HEK293 (cell line): ENCODE measurements at regions not wholly inside any gene's neighbourhood (a gene's known extent, or its start where the extent isn't known, plus 50 kb on each side); places are given as distances from the start of the nearest gene placed in this dataset.

ENCODE experiments used
- BCL11A ChIP-seq: fragments of 450-650 bp; formaldehyde crosslinking; IDR thresholded peaks from 2 replicates; pipeline ENCODE4 v1.5.1; 2016; ENCODE audit warnings: low read depth, missing biosample characterization, missing genetic modification characterization
- IKZF3 ChIP-seq: fragments of 450-650 bp; IDR thresholded peaks from 2 replicates; pipeline ENCODE4 v1.5.0; 2018; ENCODE audit warnings: missing biosample characterization, mild to moderate bottlenecking, missing genetic modification characterization, moderate library complexity
- SP7 ChIP-seq: fragments of 450-650 bp; formaldehyde crosslinking; IDR thresholded peaks from 2 replicates; pipeline ENCODE4 v1.5.1; 2016; ENCODE audit warnings: missing biosample characterization, missing genetic modification characterization
- TRIM28 ChIP-seq: IDR thresholded peaks from 2 replicates; pipeline ENCODE4 v1.6.1; 2011; ENCODE audit warnings: low read length, control low read depth, borderline replicate concordance
- ZBTB48 ChIP-seq: fragments of 450-650 bp; formaldehyde crosslinking; IDR thresholded peaks from 2 replicates; pipeline ENCODE4 v1.5.1; 2016; ENCODE audit warnings: missing biosample characterization, missing genetic modification characterization
- ZNF174 ChIP-seq: fragments of 450-650 bp; formaldehyde crosslinking; IDR thresholded peaks from 2 replicates; pipeline ENCODE4 v1.5.0; 2017; ENCODE audit warnings: missing biosample characterization, mild to moderate bottlenecking, missing genetic modification characterization
- ZNF560 ChIP-seq: fragments of 450-650 bp; formaldehyde crosslinking; IDR thresholded peaks from 2 replicates; pipeline ENCODE4 v1.5.1; 2017; ENCODE audit warnings: missing biosample characterization, missing genetic modification characterization, borderline replicate concordance
- TF ChIP-seq, protein P1 (sequence below): fragments of 450-650 bp; formaldehyde crosslinking; IDR thresholded peaks from 2 replicates; pipeline ENCODE4 v1.5.1; 2016; ENCODE audit warnings: missing biosample characterization, missing genetic modification characterization
- TF ChIP-seq, protein P2 (sequence below): fragments of 450-650 bp; formaldehyde crosslinking; IDR thresholded peaks from 2 replicates; pipeline ENCODE4 v1.5.1; 2016; ENCODE audit warnings: missing biosample characterization, missing genetic modification characterization
- TF ChIP-seq, protein P3 (sequence below): fragments of 450-650 bp; formaldehyde crosslinking; IDR thresholded peaks from 2 replicates; pipeline ENCODE4 v1.5.1; 2016; ENCODE audit warnings: missing biosample characterization, missing genetic modification characterization
- TF ChIP-seq, protein P4 (sequence below): sonication (generic); formaldehyde crosslinking; IDR thresholded peaks from 2 replicates; pipeline ENCODE4 v1.8.1; 2022; ENCODE audit warnings: mild to moderate bottlenecking, moderate library complexity, missing genetic modification reagents
- TF ChIP-seq, protein P5 (sequence below): fragments of 450-650 bp; formaldehyde crosslinking; optimal IDR thresholded peaks from 2 replicates; pipeline ENCODE3; 2016; ENCODE audit warnings: missing biosample characterization, mild to moderate bottlenecking, missing genetic modification characterization
- TF ChIP-seq, protein P6 (sequence below): fragments of 450-650 bp; formaldehyde crosslinking; IDR thresholded peaks from 2 replicates; pipeline ENCODE4 v1.5.1; 2016; ENCODE audit warnings: missing biosample characterization, missing genetic modification characterization

DNA sequence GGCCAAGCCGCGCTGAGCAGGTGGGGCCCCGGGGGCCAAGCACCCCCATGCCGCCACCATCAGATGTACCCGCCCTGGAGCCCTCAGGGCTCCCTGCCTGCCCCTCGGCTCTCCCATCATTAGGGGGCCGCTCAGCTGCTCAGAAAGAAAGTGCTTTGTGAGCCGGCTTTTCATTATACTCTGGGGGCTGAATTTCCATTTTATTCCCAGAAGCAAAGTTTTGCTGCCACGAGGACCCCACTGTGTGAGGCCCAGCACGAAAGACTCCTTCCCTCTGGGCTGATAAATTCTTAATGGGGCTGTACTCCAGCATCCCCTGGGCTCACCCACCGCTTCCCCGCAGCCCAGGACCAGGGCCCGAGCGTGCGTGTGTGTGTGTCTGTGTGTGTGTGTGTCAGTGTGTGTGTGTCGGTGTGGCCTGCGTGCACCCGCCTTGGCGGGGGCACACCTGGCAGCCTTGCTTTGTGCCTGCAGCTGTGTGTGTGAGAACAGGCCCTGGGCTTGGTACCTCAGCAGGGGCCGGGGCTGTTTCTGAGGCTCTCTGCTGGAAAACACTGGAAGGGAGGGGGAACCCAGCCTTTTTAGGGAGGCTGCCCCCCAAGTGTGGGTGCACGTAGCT, 103.0 kb upstream of the GSE1 start:
- TF ChIP-seq ZNF560 = no peak
- TF ChIP-seq, protein P1, sequence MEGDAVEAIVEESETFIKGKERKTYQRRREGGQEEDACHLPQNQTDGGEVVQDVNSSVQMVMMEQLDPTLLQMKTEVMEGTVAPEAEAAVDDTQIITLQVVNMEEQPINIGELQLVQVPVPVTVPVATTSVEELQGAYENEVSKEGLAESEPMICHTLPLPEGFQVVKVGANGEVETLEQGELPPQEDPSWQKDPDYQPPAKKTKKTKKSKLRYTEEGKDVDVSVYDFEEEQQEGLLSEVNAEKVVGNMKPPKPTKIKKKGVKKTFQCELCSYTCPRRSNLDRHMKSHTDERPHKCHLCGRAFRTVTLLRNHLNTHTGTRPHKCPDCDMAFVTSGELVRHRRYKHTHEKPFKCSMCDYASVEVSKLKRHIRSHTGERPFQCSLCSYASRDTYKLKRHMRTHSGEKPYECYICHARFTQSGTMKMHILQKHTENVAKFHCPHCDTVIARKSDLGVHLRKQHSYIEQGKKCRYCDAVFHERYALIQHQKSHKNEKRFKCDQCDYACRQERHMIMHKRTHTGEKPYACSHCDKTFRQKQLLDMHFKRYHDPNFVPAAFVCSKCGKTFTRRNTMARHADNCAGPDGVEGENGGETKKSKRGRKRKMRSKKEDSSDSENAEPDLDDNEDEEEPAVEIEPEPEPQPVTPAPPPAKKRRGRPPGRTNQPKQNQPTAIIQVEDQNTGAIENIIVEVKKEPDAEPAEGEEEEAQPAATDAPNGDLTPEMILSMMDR = no peak
- TF ChIP-seq BCL11A (tag by site-specific recombination) = no peak
- TF ChIP-seq TRIM28 = no peak
- no peak for TF ChIP-seq SP7 (tag by site-specific recombination)
- no peak for TF ChIP-seq ZBTB48 (tag by site-specific recombination)
- TF ChIP-seq, protein P2, sequence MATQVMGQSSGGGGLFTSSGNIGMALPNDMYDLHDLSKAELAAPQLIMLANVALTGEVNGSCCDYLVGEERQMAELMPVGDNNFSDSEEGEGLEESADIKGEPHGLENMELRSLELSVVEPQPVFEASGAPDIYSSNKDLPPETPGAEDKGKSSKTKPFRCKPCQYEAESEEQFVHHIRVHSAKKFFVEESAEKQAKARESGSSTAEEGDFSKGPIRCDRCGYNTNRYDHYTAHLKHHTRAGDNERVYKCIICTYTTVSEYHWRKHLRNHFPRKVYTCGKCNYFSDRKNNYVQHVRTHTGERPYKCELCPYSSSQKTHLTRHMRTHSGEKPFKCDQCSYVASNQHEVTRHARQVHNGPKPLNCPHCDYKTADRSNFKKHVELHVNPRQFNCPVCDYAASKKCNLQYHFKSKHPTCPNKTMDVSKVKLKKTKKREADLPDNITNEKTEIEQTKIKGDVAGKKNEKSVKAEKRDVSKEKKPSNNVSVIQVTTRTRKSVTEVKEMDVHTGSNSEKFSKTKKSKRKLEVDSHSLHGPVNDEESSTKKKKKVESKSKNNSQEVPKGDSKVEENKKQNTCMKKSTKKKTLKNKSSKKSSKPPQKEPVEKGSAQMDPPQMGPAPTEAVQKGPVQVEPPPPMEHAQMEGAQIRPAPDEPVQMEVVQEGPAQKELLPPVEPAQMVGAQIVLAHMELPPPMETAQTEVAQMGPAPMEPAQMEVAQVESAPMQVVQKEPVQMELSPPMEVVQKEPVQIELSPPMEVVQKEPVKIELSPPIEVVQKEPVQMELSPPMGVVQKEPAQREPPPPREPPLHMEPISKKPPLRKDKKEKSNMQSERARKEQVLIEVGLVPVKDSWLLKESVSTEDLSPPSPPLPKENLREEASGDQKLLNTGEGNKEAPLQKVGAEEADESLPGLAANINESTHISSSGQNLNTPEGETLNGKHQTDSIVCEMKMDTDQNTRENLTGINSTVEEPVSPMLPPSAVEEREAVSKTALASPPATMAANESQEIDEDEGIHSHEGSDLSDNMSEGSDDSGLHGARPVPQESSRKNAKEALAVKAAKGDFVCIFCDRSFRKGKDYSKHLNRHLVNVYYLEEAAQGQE = no peak
- TF ChIP-seq IKZF3 (tag by site-specific recombination) = no peak
- TF ChIP-seq, protein P3, sequence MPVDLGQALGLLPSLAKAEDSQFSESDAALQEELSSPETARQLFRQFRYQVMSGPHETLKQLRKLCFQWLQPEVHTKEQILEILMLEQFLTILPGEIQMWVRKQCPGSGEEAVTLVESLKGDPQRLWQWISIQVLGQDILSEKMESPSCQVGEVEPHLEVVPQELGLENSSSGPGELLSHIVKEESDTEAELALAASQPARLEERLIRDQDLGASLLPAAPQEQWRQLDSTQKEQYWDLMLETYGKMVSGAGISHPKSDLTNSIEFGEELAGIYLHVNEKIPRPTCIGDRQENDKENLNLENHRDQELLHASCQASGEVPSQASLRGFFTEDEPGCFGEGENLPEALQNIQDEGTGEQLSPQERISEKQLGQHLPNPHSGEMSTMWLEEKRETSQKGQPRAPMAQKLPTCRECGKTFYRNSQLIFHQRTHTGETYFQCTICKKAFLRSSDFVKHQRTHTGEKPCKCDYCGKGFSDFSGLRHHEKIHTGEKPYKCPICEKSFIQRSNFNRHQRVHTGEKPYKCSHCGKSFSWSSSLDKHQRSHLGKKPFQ (tag by site-specific recombination) = no peak
- TF ChIP-seq, protein P4, sequence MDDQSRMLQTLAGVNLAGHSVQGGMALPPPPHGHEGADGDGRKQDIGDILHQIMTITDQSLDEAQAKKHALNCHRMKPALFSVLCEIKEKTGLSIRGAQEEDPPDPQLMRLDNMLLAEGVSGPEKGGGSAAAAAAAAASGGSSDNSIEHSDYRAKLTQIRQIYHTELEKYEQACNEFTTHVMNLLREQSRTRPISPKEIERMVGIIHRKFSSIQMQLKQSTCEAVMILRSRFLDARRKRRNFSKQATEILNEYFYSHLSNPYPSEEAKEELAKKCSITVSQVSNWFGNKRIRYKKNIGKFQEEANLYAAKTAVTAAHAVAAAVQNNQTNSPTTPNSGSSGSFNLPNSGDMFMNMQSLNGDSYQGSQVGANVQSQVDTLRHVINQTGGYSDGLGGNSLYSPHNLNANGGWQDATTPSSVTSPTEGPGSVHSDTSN = no peak
- TF ChIP-seq, protein P5, sequence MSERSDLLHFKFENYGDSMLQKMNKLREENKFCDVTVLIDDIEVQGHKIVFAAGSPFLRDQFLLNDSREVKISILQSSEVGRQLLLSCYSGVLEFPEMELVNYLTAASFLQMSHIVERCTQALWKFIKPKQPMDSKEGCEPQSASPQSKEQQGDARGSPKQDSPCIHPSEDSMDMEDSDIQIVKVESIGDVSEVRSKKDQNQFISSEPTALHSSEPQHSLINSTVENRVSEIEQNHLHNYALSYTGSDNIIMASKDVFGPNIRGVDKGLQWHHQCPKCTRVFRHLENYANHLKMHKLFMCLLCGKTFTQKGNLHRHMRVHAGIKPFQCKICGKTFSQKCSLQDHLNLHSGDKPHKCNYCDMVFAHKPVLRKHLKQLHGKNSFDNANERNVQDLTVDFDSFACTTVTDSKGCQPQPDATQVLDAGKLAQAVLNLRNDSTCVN (tag by site-specific recombination) = no peak
- no peak for TF ChIP-seq ZNF174
- TF ChIP-seq, protein P6, sequence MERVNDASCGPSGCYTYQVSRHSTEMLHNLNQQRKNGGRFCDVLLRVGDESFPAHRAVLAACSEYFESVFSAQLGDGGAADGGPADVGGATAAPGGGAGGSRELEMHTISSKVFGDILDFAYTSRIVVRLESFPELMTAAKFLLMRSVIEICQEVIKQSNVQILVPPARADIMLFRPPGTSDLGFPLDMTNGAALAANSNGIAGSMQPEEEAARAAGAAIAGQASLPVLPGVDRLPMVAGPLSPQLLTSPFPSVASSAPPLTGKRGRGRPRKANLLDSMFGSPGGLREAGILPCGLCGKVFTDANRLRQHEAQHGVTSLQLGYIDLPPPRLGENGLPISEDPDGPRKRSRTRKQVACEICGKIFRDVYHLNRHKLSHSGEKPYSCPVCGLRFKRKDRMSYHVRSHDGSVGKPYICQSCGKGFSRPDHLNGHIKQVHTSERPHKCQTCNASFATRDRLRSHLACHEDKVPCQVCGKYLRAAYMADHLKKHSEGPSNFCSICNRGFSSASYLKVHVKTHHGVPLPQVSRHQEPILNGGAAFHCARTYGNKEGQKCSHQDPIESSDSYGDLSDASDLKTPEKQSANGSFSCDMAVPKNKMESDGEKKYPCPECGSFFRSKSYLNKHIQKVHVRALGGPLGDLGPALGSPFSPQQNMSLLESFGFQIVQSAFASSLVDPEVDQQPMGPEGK (tag by site-specific recombination) = no peak
